Bronchial epithelial cell (primary cell): ENCODE measurements at regions not wholly inside any gene's neighbourhood (a gene's known extent, or its start where the extent isn't known, plus 50 kb on each side); places are given as distances from the start of the nearest gene placed in this dataset.

Experiments used
- DNase-seq: peaks from one replicate; pipeline ENCODE4 v3.0.0-alpha.2; 2010; ENCODE audit warnings: low read depth
- FAIRE-seq: peaks from 2 replicates; lab custom pipeline; 2011; peaks lifted over from hg19 to GRCh38; lab: Jason Lieb, UNC
- H3K27me3 ChIP-seq: 2 replicates; pipeline ENCODE4 v1.5.1; 2011; ENCODE audit warnings: low read length; ENCODE audit not compliant: control insufficient read depth, insufficient read depth
- H3K36me3 ChIP-seq: 2 replicates; pipeline ENCODE4 v1.5.1; 2011; ENCODE audit warnings: low read length; ENCODE audit not compliant: control insufficient read depth, insufficient read depth
- H3K4me3 ChIP-seq: 2 replicates; pipeline ENCODE4 v1.5.1; 2011; ENCODE audit warnings: mild to moderate bottlenecking, low read depth, low read length, control low read depth
- CTCF ChIP-seq: IDR thresholded peaks from 2 replicates; pipeline ENCODE4 v1.5.1; 2011; ENCODE audit warnings: mild to moderate bottlenecking, moderate library complexity, low read length, control low read depth, inconsistent platforms; ENCODE audit not compliant: insufficient read depth, severe bottlenecking

GRCh38 chrX:26083093-26083492, 55.0 kb upstream of the MAGEB18 start:
- Histone ChIP-seq H3K4me3 (no peak overlapping the region), H3K27me3 (no peaks in the 10 kb centered on the region), H3K36me3 (no peaks in the 10 kb centered on the region)
- DNase-seq (no peak), FAIRE-seq (no peak)
- no peak for TF ChIP-seq CTCF
